ENCODE measurements at regions not wholly inside any gene's neighbourhood (a gene's known extent, or its start where the extent isn't known, plus 50 kb on each side); places are given as distances from the start of the nearest gene placed in this dataset.

DNA sequence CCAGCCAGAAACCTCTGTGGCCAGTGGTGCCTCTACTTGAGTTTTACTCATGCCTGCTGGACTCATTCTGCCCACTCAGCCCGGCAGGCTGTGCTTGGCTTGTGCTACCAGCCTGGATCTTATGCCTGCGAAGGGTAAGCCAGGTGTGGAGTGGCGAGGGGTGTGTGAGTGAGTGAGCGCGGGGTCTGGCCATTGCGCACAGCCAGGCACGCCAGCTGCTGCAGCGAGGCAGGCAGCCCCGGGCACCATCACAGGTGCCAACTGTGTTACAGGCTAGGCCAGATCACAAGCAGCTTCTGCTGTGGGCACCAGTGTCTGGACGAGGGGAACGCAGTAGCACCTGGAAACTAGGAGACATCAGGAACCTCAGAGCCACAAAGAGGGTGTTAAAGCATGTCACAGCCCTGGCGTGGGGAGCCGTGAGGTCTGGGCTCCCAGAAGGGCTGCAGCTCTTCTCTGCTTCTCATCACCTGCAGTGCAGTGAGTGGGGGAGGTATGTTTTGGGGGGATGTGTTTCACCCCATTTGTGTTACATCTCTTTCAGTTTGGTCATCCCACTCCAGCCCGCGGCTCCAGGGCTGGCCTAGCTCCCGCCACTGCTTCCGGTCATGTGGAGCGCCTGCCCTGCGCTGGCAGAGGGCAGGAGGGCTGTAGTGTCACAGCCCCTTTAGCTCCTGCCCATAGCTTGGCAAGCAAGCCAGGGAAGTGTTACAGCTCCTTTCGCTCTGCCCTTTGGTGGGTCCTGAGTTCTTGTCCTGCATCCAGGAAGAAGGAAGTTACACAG is 379.7 kb upstream of the IMPG1 start:
- TF ChIP-seq, protein P1, sequence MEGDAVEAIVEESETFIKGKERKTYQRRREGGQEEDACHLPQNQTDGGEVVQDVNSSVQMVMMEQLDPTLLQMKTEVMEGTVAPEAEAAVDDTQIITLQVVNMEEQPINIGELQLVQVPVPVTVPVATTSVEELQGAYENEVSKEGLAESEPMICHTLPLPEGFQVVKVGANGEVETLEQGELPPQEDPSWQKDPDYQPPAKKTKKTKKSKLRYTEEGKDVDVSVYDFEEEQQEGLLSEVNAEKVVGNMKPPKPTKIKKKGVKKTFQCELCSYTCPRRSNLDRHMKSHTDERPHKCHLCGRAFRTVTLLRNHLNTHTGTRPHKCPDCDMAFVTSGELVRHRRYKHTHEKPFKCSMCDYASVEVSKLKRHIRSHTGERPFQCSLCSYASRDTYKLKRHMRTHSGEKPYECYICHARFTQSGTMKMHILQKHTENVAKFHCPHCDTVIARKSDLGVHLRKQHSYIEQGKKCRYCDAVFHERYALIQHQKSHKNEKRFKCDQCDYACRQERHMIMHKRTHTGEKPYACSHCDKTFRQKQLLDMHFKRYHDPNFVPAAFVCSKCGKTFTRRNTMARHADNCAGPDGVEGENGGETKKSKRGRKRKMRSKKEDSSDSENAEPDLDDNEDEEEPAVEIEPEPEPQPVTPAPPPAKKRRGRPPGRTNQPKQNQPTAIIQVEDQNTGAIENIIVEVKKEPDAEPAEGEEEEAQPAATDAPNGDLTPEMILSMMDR (IDR thresholded peaks at IDR 0.05): no peak
- no peak for TF ChIP-seq POLR2A (IDR thresholded peaks at IDR 0.05)
